ENCODE measurements at regions not wholly inside any gene's neighbourhood (a gene's known extent, or its start where the extent isn't known, plus 50 kb on each side); places are given as distances from the start of the nearest gene placed in this dataset.
"Not testable (repeated sequence)": the region's sequence is repeated elsewhere in the genome, so short reads cannot be mapped to it uniquely, and the experiment has no call there.

- peaks cover 7% of the 10 kb centered on the region for H3K27me3 ChIP-seq
Measured at GRCh38 chr20:56752274-56752673, 123.2 kb downstream of the TFAP2C start.

GRCh38 chr20:56755201-56755600 lies 126.1 kb downstream of the TFAP2C start:
- Histone ChIP-seq H3K4me2 (no peak overlapping the region), H3K27me3 (peaks cover 7% of the 10 kb centered on the region), H3K79me2 (no peaks in the 10 kb centered on the region), H3K4me1 (ENCODE audit: insufficient read depth) (peaks cover 2% of the 10 kb centered on the region), H3K4me3 (no peak overlapping the region), H3K27ac (no peak overlapping the region), H3K9me2 (replicated peaks; ENCODE audit: insufficient read depth) (no peaks in the 10 kb centered on the region), H4K20me1 (ENCODE audit: insufficient read depth, poor library complexity, severe bottlenecking) (no peaks in the 10 kb centered on the region), H3K9me3 (ENCODE audit: low read depth) (no peaks in the 10 kb centered on the region), H2AFZ (no peak overlapping the region), H3K36me3 (replicated peaks; ENCODE audit: insufficient read depth, low read depth) (no peaks in the 10 kb centered on the region)
- no peak for TF ChIP-seq EZH2 (IDR thresholded peaks at IDR 0.05; ENCODE audit: borderline replicate concordance)
- DNase-seq (ENCODE audit: low spot score): no peak
- WGBS (ENCODE audit: low lambda C conversion rate, missing lambda C conversion rate): 82% methylated on average over 3 of the region's 3 CpGs

More at GRCh38 chr20:56752274-56752673, 123.2 kb downstream of the TFAP2C start:
- no peak for TF ChIP-seq EZH2 (IDR thresholded peaks at IDR 0.05; ENCODE audit: borderline replicate concordance)
- TF ChIP-seq EZH2phosphoT487 (IDR thresholded peaks at IDR 0.05; ENCODE audit: low read depth, severe bottlenecking, unreplicated experiment): no peak
- TF ChIP-seq CTCF (IDR thresholded peaks at IDR 0.05; ENCODE audit: poor library complexity): no peak
- H3K79me2 ChIP-seq: no peaks in the 10 kb centered on the region
- H3K9me3 ChIP-seq (ENCODE audit: low read depth): no peaks in the 10 kb centered on the region
- H3K4me1 ChIP-seq (ENCODE audit: insufficient read depth): peaks cover 4% of the 10 kb centered on the region
- no peaks in the 10 kb centered on the region for H4K20me1 ChIP-seq (ENCODE audit: insufficient read depth, poor library complexity, severe bottlenecking)
- 67% methylated on average over 8 of the region's 8 CpGs for WGBS (ENCODE audit: low lambda C conversion rate, missing lambda C conversion rate)
- H3K4me2 ChIP-seq: no peak overlapping the region
- no peaks in the 10 kb centered on the region for H3K9me2 ChIP-seq (replicated peaks; ENCODE audit: insufficient read depth)
- no peak for DNase-seq (ENCODE audit: low spot score)
- no peak overlapping the region for H3K4me3 ChIP-seq
- no peaks in the 10 kb centered on the region for H3K36me3 ChIP-seq (replicated peaks; ENCODE audit: insufficient read depth, low read depth)
- H3K27ac ChIP-seq: no peak overlapping the region
- no peak overlapping the region for H2AFZ ChIP-seq

GRCh38 chr20:56756658-56757057 lies 127.6 kb downstream of the TFAP2C start:
- not testable (repeated sequence) for H3K4me2 ChIP-seq; H4K20me1 ChIP-seq (ENCODE audit: insufficient read depth, poor library complexity, severe bottlenecking); DNase-seq (ENCODE audit: low spot score); H3K27me3 ChIP-seq; H2AFZ ChIP-seq; H3K4me1 ChIP-seq (ENCODE audit: insufficient read depth); H3K9me2 ChIP-seq (replicated peaks; ENCODE audit: insufficient read depth); H3K4me3 ChIP-seq; H3K79me2 ChIP-seq; H3K36me3 ChIP-seq (replicated peaks; ENCODE audit: insufficient read depth, low read depth); H3K27ac ChIP-seq; H3K9me3 ChIP-seq (ENCODE audit: low read depth)
- 96% methylated on average over 5 of the region's 5 CpGs for WGBS (ENCODE audit: low lambda C conversion rate, missing lambda C conversion rate)

- H3K27me3 ChIP-seq: no peaks in the 10 kb centered on the region
- WGBS (ENCODE audit: low lambda C conversion rate, missing lambda C conversion rate): 55% methylated on average over 3 of the region's 3 CpGs
Measured at GRCh38 chr20:56758706-56759105, 129.6 kb downstream of the TFAP2C start.

More at GRCh38 chr20:56758706-56759105, 129.6 kb downstream of the TFAP2C start:
- no peak for DNase-seq (ENCODE audit: low spot score)
- H3K27ac ChIP-seq: no peak overlapping the region
- H3K4me3 ChIP-seq: no peak overlapping the region
- no peaks in the 10 kb centered on the region for H3K9me2 ChIP-seq (replicated peaks; ENCODE audit: insufficient read depth)
- no peaks in the 10 kb centered on the region for H3K4me1 ChIP-seq (ENCODE audit: insufficient read depth)
- H3K9me3 ChIP-seq (ENCODE audit: low read depth): no peaks in the 10 kb centered on the region
- H3K4me2 ChIP-seq: no peak overlapping the region
- TF ChIP-seq EZH2phosphoT487 (IDR thresholded peaks at IDR 0.05; ENCODE audit: low read depth, severe bottlenecking, unreplicated experiment): no peak
- TF ChIP-seq CTCF (IDR thresholded peaks at IDR 0.05; ENCODE audit: poor library complexity): no peak
- TF ChIP-seq EZH2 (IDR thresholded peaks at IDR 0.05; ENCODE audit: borderline replicate concordance): no peak
- H2AFZ ChIP-seq: no peak overlapping the region
- no peaks in the 10 kb centered on the region for H3K79me2 ChIP-seq
- H4K20me1 ChIP-seq (ENCODE audit: insufficient read depth, poor library complexity, severe bottlenecking): no peaks in the 10 kb centered on the region
- H3K36me3 ChIP-seq (replicated peaks; ENCODE audit: insufficient read depth, low read depth): no peaks in the 10 kb centered on the region
